ENCODE measurements at regions not wholly inside any gene's neighbourhood (a gene's known extent, or its start where the extent isn't known, plus 50 kb on each side); places are given as distances from the start of the nearest gene placed in this dataset.
"Not testable (repeated sequence)": the region's sequence is repeated elsewhere in the genome, so short reads cannot be mapped to it uniquely, and the experiment has no call there.

GRCh38 chr3:3302964-3303363, 123.5 kb upstream of the CRBN start:
- Histone ChIP-seq H3K27ac (ENCODE audit: low read depth in 1 of 2, low read length in 1 of 2) (no peak overlapping the region), H3K27me3 (ENCODE audit: control insufficient read depth in 3 of 3, insufficient read depth in 3 of 3, low read length in 2 of 3) (no peaks in the 10 kb centered on the region), H3K9me3 (ENCODE audit: control insufficient read depth in 4 of 4, insufficient read depth in 3 of 4, low read length in 3 of 4) (no peaks in the 10 kb centered on the region), H3K36me3 (ENCODE audit: control insufficient read depth in 4 of 4, insufficient read depth in 4 of 4, low read length in 4 of 4) (no peaks in the 10 kb centered on the region), H3K9ac (ENCODE audit: insufficient read depth in 1 of 2, low read length in 2 of 2) (no peak overlapping the region), H3K4me3 (no peak overlapping the region), H3K4me1 (ENCODE audit: control insufficient read depth in 5 of 5, insufficient read depth in 5 of 5, low read length in 5 of 5) (peaks cover 0 to 4% (median 0%) of the 10 kb centered on the region in 5 donors)
- WGBS, 2 donors, result 73 to 84% methylated on average over 3 of the region's 3 CpGs
- no peak for ATAC-seq (ENCODE audit: insufficient read depth, low FRiP score)
- TF ChIP-seq CTCF (IDR thresholded peaks at IDR 0.05; ENCODE audit: control extremely low read depth, extremely low read depth), result no peak
- peak in 1 of 3 donors; percentile 15 for DNase-seq

- 44 to 65% methylated on average over 1 of the region's 1 CpG for WGBS, 2 donors
- ATAC-seq (ENCODE audit: insufficient read depth, low FRiP score) (no peak), DNase-seq (no peak)
- Histone ChIP-seq H3K9ac (ENCODE audit: insufficient read depth in 1 of 2, low read length in 2 of 2) (no peak overlapping the region), H3K4me1 (ENCODE audit: control insufficient read depth in 5 of 5, insufficient read depth in 5 of 5, low read length in 5 of 5) (peaks cover 0 to 4% (median 0%) of the 10 kb centered on the region in 5 donors), H3K27me3 (ENCODE audit: control insufficient read depth in 3 of 3, insufficient read depth in 3 of 3, low read length in 2 of 3) (no peaks in the 10 kb centered on the region), H3K4me3 (no peak overlapping the region), H3K27ac (ENCODE audit: low read depth in 1 of 2, low read length in 1 of 2) (no peak overlapping the region), H3K36me3 (ENCODE audit: control insufficient read depth in 4 of 4, insufficient read depth in 4 of 4, low read length in 4 of 4) (no peaks in the 10 kb centered on the region), H3K9me3 (ENCODE audit: control insufficient read depth in 4 of 4, insufficient read depth in 3 of 4, low read length in 3 of 4) (no peaks in the 10 kb centered on the region)
- TF ChIP-seq CTCF (IDR thresholded peaks at IDR 0.05; ENCODE audit: control extremely low read depth, extremely low read depth), result no peak
Measured at GRCh38 chr3:3301476-3301875, 122.0 kb upstream of the CRBN start.

- ATAC-seq (ENCODE audit: insufficient read depth, low FRiP score), result no peak
- no peaks in the 10 kb centered on the region for H3K27me3 ChIP-seq (ENCODE audit: control insufficient read depth in 3 of 3, insufficient read depth in 3 of 3, low read length in 2 of 3)
- no peak overlapping the region for H3K9ac ChIP-seq (ENCODE audit: insufficient read depth in 1 of 2, low read length in 2 of 2)
- WGBS, 2 donors, result 53 to 66% methylated on average over 5 of the region's 5 CpGs
- H3K4me3 ChIP-seq, result no peak overlapping the region
- H3K27ac ChIP-seq (ENCODE audit: low read depth in 1 of 2, low read length in 1 of 2), result no peak overlapping the region
- H3K9me3 ChIP-seq (ENCODE audit: control insufficient read depth in 4 of 4, insufficient read depth in 3 of 4, low read length in 3 of 4), result peaks cover 0 to 5% (median 0%) of the 10 kb centered on the region in 4 donors
- no peaks in the 10 kb centered on the region for H3K36me3 ChIP-seq (ENCODE audit: control insufficient read depth in 4 of 4, insufficient read depth in 4 of 4, low read length in 4 of 4)
- H3K4me1 ChIP-seq (ENCODE audit: control insufficient read depth in 5 of 5, insufficient read depth in 5 of 5, low read length in 5 of 5), result no peaks in the 10 kb centered on the region
- no peak for TF ChIP-seq CTCF (IDR thresholded peaks at IDR 0.05; ENCODE audit: control extremely low read depth, extremely low read depth)
- peak in 2 of 3 donors; percentile 21 to 24 for DNase-seq
Measured at GRCh38 chr3:3296979-3297381, 117.5 kb upstream of the CRBN start.

- DNase-seq (no peak), ATAC-seq (ENCODE audit: insufficient read depth, low FRiP score) (no peak)
- 86 to 88% methylated on average over 1 of the region's 1 CpG for WGBS, 2 donors
- no peak for TF ChIP-seq CTCF (IDR thresholded peaks at IDR 0.05; ENCODE audit: control extremely low read depth, extremely low read depth)
- H3K27me3 ChIP-seq (ENCODE audit: control insufficient read depth in 3 of 3, insufficient read depth in 3 of 3, low read length in 2 of 3), result no peaks in the 10 kb centered on the region
- H3K9me3 ChIP-seq (ENCODE audit: control insufficient read depth in 4 of 4, insufficient read depth in 3 of 4, low read length in 3 of 4), result peaks cover 0 to 5% (median 0%) of the 10 kb centered on the region in 4 donors
- no peaks in the 10 kb centered on the region for H3K4me1 ChIP-seq (ENCODE audit: control insufficient read depth in 5 of 5, insufficient read depth in 5 of 5, low read length in 5 of 5)
- no peaks in the 10 kb centered on the region for H3K36me3 ChIP-seq (ENCODE audit: control insufficient read depth in 4 of 4, insufficient read depth in 4 of 4, low read length in 4 of 4)
- no peak overlapping the region for H3K9ac ChIP-seq (ENCODE audit: insufficient read depth in 1 of 2, low read length in 2 of 2)
- no peak overlapping the region for H3K27ac ChIP-seq (ENCODE audit: low read depth in 1 of 2, low read length in 1 of 2)
- H3K4me3 ChIP-seq, result no peak overlapping the region
Measured at GRCh38 chr3:3295586-3295985, 116.1 kb upstream of the CRBN start.

GRCh38 chr3:3291756-3292283, 112.3 kb upstream of the CRBN start:
- not testable (repeated sequence) for DNase-seq; H3K4me1 ChIP-seq (ENCODE audit: control insufficient read depth in 5 of 5, insufficient read depth in 5 of 5, low read length in 5 of 5); ATAC-seq (ENCODE audit: insufficient read depth, low FRiP score); H3K27me3 ChIP-seq (ENCODE audit: control insufficient read depth in 3 of 3, insufficient read depth in 3 of 3, low read length in 2 of 3); H3K9me3 ChIP-seq (ENCODE audit: control insufficient read depth in 4 of 4, insufficient read depth in 3 of 4, low read length in 3 of 4); H3K36me3 ChIP-seq (ENCODE audit: control insufficient read depth in 4 of 4, insufficient read depth in 4 of 4, low read length in 4 of 4); H3K4me3 ChIP-seq; H3K9ac ChIP-seq (ENCODE audit: insufficient read depth in 1 of 2, low read length in 2 of 2); H3K27ac ChIP-seq (ENCODE audit: low read depth in 1 of 2, low read length in 1 of 2)
- 69 to 77% methylated on average over 3 of the region's 3 CpGs for WGBS, 2 donors

Data from lung (tissue), 11 donors.